Stimulated activated CD4-positive, alpha-beta T cell treated with anti-CD3 and anti-CD28 coated beads, Interleukin-12 subunit alpha, Interleukin-12 subunit beta, amount 100 ng/mL, for 24 hours (primary cell): ENCODE measurements at regions not wholly inside any gene's neighbourhood (a gene's known extent, or its start where the extent isn't known, plus 50 kb on each side); places are given as distances from the start of the nearest gene placed in this dataset.
"Not testable (repeated sequence)": the region's sequence is repeated elsewhere in the genome, so short reads cannot be mapped to it uniquely, and the experiment has no call there.

ENCODE experiments used
- DNase-seq, 2 experiments: peaks; one replicate each; pipeline ENCODE4 v3.0.0-alpha.2; 2020; ENCODE audit warnings: low read depth in 2 of 2

DNA sequence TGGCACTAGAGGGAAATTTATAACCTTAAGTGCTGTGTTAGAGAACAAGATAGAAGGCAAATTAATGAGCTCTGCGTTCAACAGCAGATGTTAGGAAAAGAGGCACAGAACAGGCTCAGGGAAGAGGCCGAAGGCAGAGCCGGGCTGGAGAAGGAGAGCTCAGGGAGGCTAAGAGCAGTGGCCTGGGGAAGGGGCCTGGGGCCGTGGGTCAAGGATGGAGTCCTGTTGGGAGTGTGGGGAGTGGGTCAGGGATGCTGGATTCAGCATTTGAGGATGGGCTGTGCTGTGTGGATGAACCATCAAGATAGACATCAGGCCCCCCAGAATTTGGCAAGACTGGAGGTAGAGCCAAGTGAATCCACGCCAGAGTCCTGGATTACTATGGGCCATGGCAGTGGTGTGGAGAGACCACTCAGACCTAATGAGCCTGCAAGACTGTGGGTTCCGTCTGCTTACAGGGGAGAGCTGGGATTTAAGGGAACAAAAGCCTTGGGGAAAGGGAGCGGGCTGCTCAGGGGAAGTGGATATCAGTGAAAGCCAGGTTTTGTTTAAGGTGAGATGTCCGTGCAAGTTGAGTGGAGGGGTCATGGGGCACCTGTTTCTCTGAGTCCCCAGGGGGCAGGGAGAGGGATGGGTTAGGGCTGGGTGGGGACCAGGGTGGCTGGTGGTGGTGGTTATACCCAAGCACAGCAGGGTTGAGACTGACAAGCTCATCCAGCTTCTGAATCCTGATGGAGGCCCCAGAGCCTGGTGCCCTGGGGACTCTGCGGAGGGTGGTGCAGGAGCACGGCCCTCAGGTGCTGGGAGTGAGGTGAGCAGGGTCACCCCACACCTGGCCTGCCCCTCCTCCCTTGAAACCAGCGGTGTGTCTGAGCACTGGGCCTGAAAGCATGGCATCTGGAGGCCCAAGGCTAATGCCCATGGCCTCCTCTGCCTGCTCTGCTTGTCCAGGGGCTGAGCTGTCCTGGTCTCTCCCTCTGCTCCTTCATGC is 101.7 kb downstream of the BMS1 start:
- no peak for DNase-seq

DNA sequence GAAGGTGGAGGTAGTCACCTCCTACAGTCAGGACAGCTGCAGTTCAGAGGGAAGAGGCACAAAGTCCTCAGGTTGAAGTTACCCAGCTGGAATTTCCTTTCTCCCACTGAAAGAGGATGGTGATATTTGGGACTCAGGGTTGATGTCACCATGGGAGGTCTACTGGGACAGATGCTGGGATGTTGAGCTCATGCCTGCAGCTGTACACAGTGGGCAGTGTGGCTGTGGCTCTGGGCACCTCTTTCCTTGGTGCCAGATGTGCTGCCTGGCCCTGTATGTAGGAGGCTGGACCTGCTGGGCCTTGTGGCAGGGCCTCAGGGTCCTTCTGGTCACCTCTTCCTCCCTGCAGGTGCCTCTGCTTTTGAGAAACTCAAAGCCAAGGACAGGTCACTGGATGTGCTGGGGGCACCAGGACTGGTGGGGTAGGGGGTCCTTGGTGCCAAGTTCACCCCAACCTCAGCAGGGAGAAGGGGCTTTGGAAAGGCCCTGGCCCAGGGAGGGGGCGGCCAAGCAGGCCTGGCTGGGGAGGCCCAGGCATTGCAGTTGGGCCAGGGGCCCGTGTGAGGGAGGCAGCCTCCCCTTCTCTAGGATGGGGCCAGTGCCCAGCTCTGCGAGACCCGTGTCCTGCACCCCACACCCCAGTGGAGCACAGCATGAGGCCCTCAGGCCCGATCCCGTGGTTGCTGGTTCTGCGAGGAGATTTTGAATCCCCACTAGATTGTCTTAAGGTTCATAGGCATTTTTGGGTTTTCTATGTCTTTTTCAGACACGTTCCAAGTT is 103.1 kb downstream of the BMS1 start:
- no peak for DNase-seq

DNA sequence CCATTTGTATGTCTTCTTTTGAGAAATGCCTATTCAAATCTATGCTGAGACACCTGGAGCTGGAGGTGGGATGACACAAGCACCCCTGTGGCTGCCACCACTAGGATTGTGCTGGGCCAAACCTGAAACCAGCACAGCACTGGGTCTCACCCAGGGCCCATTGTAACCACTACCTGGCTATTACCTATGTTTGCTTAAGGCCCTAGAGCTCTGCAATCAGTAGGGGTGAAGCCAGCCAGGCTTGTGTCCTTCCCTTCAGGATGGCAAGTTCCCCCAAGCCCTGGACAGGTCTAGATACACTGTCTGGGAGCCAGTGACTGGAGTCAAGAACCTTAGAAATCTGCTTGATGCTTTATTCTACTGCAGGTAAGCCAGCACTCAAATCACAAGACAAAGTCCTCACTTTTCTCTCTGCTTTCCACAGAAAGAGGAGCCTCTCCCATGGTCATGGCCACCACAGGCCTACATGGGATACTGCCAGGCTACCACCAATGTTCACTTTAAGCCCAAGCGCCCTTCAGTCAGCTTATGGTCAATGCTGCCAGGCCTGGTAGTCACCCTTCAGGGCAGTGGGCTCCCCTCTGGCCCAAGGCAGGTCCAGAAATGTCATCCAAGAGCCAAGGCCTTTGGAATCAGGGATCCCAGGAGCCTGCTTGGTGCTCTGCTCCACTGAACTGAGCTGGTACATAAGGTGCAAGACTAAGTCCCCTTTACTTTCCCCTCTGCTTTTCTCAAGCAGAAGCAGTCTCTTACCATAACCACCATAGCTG is 105.3 kb downstream of the BMS1 start:
- no peak for DNase-seq

DNA sequence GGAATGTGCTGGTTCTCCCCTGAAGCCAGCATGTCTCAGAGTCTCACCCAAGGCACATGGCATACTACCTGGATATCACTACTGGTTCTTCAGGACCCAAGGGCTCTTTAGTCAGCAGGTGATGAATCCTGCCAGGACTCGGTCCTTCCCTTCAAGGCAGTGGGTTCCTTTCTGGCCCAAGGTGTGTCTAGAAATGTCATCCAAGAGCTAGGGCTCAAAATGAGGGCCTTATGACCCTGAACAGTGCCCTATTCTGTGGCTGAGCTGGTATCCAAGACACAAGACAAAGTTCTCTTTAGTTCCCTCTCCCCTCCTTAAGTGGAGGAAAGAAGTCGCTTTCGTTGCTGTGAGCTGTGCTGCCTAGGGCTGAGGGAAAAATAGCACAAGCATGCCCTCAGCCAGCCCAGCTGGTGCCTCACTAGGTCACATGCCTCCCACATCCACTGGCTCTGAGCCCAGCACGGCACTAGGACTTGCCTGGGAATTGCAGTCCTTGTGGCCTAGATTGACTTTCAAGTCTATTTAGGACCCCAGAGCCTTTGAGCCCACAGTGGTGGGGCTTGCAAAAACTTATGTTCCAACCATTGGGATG is 106.0 kb downstream of the BMS1 start:
- no peak for DNase-seq

DNA sequence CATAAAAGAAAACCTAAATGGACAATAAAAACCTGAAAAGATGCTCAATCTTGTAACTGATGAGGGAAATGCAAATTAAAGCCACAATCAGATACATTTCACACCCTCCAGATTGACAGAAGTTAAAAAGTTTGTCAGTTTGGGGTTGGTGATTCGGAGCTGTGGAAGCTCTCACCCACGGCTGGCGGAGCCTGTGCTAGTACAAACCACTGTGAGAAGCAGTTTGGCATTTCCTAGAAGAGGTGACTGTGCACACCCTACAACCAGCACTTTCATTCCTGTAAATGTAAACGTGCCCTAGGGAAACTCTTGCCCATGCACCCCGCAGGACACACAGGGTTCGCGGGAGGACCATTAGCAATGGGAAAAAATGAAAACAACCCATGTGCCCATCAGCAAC is 114.1 kb downstream of the BMS1 start:
- DNase-seq = no peak

DNA sequence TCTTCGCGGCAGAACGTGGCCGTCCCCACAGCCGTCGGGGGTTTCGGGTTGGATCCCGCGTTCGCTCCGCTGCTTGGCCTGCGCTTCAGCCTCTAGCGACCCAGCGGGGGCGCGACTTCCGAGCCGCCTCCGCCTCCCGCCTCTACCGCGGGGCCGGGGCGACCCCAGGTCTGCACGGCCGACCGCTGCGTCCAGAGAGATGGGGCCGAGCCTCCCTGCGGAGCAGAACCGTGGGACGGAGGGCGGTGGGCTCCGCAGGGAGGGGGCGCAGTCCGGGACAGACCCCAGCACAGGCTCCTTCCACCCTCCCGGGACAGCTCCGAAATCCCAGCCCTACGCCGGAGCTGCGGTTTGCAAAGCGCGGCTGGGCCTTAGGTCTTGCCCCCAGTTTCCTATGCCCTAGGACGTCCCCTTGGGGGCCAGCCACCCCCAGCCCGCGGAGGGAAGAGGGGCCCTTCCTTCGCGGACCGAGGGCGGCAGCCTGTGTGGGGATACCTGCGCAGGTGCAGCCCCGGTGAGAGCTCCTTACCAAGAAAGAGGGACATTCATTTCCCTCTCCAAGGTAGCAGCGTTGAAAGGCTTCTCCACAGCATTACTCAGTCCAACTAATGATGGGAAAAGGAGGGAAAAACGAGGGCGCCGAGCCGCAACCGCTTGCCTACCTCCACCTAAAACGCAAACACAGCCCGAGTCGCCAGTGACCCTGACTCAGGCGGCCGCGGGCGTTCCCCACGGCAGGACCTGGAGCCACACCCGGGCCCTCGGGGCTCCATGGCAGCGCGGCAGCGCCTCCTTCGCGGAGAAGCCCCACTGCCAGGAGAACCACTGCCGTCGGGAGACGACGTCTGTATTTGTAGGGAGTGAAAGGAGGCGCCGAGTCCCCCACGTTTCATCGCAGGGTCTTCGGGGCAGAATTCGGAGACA is 115.7 kb downstream of the BMS1 start:
- DNase-seq = no peak

DNA sequence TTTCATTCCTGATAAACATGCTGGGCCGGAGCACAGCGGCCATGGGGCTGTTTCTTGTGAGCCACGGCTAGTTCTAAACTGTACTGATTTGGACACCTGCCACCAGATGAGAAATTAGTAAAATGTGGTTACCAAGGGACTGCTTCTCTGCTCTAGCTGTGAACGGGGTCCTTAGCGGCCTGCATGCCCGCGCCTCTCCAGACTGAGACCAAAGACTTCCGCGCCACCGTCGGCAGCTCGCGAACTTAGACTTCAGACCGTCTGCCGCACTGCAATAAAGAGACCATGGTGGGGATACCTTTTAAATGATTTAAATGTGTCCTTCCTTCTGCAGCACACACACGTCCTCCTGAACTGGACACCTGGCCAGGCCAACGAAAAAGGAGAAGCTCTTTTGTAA is 116.4 kb downstream of the BMS1 start:
- DNase-seq = no peak

DNA sequence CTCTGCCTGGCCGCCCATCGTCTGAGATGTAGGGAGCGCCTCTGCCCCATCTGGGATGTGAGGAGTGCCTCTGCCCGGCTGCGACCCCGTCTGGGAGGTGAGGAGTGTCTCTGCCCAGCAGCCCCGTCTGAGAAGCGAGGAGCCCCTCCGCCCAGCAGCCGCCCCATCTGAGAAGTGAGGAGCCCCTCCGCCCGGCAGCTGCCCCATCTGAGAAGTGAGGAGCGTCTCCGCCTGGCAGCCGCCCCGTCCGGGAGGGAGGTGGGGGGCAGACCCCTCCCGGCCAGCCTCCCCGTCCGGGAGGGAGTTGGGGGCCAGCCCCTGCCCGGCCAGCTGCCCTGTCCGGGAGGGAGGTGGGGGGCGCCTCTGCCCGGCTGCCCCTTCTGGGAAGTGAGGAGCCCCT is 117.8 kb downstream of the BMS1 start:
- not testable (repeated sequence) for DNase-seq

DNA sequence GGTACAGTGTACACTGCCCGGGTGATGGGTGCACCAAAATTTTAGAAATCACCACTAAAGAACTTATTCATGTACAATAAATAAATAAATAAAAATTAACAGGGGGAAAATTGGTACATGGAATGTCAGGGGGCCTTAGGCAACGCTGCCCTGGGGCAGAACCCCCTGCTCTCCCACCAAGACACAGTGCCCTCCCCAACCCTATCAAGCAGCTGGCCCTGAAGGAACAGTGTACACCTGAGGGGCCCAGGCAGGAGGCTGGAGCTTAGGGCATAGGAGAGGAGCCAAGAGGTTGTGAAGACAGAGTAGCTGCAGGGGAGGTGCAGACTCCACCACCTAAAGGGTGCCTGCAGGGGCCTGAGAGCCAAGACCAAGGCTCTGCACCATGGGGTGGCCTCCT is 128.8 kb downstream of the BMS1 start:
- no peak for DNase-seq

DNA sequence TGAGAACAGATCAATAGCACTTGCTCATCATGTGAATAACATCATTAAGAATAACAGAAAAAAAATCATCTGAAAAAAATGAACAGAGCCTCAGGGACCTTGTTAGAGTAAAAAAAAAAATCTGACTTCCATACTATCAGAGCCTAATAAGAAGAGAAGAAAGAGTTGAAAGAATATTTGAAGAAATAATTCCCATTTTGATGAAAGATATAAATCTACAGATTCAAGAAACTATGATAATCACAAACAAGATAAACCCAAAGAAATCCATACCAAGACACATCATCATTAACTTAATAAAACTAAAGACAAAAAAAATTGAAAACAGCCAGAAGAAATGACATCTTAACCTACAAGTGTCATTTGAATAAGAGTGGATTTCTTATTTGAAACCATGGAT is 134.4 kb downstream of the BMS1 start:
- DNase-seq = no peak

DNA sequence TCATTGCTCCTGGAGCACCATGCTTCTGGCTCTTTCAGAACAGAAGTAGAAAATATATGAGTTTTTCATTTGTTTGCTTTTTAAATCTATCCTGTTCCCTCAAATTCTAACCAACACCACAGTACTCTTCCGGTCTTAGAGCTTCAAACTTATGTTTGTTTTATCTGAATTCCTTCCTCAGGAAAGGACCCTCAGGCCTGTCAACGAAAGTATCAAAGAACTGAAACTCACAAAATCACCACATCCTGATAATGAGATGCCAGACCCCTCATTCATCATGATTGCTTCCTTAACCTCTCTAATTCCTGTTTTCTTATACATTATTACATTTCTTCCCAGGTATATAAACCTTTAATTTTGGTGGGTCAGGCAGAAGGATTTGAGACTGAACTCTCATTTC is 135.2 kb downstream of the BMS1 start:
- no peak for DNase-seq

DNA sequence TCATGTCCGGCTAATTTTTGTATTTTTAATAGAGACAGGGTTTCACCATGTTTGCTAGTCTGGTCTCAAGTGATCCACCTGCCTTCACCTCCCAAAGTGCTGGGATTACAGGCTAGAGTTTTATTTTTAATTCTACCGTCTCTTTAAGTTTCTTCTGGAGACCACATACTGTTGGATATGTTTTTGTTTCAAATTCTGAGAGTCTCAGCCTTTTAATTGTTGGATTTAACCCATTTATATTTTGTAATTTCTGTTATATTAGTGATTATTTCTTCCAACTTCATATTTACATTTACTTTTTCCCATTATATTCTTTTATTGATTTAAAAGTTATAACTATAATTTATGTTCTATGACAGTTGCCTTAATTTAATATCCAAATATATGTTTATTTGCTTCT is 139.4 kb downstream of the BMS1 start:
- DNase-seq = no peak

DNA sequence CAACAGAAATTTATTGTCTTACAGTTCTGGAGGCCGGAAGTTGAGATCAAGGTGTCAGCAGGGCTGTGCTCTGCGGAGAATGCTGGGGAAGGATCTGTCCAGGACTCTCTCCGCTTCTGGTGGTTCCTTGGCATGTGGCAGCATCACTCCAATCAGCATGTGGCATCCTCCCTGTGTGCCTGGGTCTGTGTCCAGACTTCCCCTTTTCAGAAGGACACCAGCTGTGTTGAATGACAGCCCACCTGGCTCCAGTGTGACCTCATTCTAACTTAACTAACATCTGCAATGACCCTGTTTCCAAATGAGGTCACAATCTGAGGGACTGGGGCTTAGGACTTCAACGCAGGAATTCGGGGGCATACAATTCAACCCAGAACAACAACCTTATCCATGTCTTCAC is 141.9 kb downstream of the BMS1 start:
- no peak for DNase-seq

DNA sequence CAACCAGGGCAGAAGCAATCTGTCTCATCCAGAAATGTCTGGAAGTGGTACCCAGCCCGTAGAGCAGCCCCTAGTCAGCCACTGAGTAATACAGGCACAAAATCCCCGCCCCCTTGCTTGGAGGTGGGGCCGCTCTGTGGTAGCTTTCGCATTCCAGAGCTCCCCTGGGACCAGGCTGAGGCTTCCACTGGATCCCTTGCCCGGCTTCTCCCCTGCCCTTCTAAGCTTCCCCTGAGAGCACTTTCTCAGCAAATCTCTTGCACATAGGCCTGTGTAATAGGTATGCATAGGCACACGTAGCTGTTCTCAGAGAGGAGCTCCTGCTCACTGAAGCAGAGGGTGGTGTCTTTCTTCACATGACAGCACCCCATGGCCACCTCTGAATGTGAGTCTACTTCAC is 144.2 kb downstream of the BMS1 start:
- DNase-seq = no peak

DNA sequence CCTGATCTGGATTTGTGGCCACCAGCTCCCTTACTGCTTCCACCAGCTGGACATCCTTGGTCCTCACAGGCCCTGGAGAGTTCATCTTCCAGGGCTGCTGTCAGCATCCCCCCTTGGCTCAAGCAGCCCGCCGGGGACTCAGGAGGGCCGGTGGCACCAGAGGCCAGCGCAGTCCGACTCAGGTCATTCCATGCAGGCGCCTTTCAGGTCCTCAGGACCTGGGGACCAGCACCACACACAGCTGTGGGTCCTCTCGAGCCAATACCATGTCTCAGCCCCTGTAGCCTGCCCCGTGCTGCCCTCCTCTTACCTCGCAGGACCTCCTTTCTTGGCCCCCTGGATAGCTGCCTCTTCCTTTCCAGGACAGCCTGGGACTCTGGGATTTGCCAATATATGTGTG is 145.5 kb downstream of the BMS1 start:
- DNase-seq = no peak

DNA sequence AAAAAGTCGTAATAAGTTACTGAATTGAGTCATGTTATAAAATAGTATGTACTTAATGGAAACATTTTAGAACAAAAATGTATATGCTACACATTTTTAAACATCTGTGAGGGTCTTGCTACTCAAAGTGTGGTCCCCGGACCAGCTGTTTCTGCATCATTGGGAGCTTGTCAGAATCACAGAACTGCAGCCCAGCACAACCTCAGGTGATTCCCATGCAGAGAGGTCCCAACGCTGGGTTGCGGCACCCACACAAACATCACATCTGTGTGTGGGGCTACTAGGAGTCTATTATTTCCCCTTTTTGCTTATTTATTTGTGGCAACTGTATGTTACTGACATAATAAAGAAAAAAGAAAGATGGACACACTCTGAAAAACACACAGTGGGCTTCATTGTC is 146.6 kb downstream of the BMS1 start:
- DNase-seq = no peak

DNA sequence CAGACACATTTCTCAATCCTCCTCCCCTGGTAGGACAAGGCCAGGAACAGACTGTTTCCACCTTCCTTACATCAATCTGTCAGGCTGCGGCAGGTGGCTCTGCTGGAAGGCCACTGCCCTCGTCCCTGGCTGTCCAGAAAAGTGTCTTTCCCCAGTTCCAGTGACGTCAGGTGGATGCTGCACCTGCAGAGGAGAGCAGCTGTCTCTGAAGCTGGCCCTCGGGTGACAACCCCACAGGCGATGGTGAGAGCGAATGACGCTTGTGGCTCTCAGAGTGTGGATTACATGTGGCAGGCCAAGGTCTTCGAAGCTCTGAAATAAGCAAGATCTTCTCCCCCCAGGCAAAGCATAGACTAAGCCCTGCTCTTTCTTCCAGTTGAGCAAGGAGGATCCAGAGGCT is 146.9 kb upstream of the RET start:
- DNase-seq = no peak

DNA sequence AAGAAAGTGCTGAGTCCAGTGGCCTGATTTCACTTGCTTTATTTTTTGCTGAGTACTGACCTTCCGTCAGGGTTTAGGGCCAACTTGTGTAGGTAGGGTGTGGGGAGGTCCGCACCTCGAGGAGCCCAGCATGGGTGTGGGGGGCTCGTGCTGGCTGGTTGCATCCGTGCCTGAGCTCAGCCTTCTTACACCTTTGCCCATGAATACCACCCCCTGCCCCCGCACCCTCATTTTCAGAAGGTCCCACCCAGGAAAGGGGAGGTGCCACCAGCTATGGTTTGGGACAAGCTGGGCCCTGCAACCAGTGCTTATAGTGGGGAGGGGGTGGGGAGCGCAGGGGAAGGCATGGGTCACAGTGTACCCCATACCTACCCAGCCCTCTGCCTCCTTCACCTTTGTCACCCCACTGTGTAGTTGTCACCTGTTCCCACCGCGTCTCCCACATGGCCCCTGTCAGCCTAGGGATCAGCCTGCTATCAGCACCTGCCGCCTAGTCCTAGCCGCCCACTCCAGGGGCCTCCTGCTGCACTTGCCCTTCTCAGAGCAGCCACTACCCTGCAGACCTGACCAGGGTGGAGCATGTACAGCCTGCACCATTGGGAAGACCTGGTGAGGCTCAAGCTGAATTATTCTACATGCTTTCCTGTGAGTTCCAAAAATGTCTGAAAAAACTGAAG is 146.2 kb upstream of the RET start:
- DNase-seq = no peak

DNA sequence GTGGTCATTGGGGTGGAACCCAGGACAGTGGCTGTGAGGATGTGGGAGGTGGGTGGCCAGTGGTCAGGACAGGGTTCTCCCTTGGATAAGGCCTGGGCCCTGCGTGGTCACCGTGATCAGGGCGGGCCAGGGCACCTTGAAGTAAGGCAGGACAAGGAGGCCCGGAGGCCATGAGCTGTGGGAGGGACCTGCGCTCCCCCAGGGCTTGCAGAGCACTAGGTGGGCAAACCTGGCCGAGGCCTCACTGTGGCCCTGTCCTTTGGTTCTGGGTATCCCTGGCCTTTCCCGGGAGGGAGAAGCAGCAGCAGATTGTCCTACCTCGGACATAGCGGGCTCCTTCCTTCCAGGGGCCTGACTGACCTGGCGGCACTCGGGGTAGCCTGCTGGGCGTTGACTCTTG is 144.8 kb upstream of the RET start:
- no peak for DNase-seq
